HG03280 (cell line): ENCODE measurements at regions not wholly inside any gene's neighbourhood (a gene's known extent, or its start where the extent isn't known, plus 50 kb on each side); places are given as distances from the start of the nearest gene placed in this dataset.
"Not testable (repeated sequence)": the region's sequence is repeated elsewhere in the genome, so short reads cannot be mapped to it uniquely, and the experiment has no call there.

Experiments
- ATAC-seq: cut with Tn5 transposase; IDR thresholded peaks from one replicate; pipeline ENCODE4 v1.9.1; 2021; ENCODE audit warnings: mild to moderate bottlenecking, moderate library complexity; ENCODE audit not compliant: unreplicated experiment

DNA sequence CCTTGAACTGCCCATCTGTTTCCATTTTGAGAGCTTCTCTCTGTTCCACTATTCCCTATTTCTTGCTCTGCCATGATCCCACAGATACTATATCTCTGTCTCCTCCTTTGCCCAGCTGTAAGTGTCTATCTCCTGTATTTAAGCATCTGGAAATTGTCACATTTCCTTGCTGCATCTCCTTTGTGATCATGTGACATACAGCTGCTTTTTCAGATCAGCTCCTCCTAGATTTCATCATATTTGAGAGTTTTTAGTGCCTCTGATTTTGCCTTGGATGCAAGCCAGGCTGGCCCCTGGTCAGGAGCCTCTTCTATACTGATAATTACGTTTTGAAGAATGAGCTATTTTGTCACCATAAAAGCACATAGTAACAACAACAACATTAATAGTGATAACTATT lies 131.7 kb upstream of the TNP1 start:
- ATAC-seq = no peak

DNA sequence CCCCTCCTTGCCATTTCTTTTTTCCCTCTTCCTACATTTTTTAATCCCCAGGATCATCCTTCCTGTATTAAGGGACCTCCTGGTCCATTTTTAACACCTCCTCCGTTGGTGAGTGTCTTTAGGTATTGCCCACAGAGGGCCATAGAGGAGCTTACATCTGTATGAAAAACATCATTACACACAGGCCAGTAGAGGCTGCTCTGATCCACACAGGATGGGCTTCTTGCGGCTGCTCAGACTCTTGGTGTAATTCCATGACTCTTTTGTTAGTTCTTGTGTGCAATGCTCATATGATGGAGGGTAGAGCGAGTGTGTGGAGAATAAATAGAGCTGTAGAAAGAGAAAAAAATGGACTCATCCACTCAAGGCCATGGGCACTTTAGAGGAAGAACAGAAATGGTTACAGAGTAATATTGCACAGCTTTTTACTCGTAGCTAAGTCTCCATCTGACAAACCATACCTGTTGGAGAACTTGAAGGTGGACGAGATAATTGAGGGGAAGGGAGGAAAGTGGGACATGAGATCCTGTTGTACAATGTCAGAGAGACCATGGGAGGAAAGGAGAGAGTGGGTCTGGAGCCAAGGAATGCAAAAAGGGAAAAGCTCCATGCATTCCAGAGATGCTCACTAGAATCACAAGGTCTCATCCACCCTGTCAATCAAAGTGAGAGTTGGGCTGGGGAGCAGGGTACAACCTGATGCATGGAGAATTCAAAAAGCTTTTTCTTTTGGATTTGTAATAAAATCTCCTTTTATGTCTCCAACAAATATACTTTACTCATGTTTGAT lies 129.7 kb upstream of the TNP1 start:
- ATAC-seq = no peak

- no peak for ATAC-seq
These were observed 127.5 kb upstream of the TNP1 start for GRCh38 chr2:216987252-216987821.

DNA sequence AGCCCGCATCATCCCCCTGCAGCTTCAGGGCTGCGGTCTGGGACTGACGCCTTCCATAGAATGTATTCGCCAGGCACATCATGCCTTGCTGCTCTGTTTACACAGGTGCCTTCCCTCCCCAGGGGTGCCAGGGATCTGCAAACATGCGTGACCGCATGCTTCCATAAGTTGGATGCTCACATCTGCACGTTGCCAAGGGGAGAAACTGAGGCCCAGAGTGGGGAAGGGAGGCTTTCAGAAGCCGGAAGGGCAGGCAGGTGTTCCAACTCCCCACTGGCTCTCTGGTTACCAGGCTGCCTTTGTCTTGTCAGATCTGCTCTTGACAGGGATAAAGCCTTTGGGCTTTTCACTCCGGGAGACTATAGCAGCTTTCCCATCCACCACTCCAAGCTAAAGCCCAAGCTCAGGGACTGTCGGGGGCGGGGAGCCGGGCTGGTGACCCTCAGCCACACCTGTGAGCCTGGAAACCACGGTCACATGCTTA lies 125.8 kb upstream of the TNP1 start:
- ATAC-seq = no peak

- ATAC-seq = no peak
These were observed 125.1 kb upstream of the TNP1 start for GRCh38 chr2:216984937-216985336.

- not testable (repeated sequence) for ATAC-seq
These were observed 122.1 kb upstream of the TNP1 start for GRCh38 chr2:216981951-216982350.

GRCh38 chr2:216980510-216980909 lies 120.6 kb upstream of the TNP1 start:
- not testable (repeated sequence) for ATAC-seq

DNA sequence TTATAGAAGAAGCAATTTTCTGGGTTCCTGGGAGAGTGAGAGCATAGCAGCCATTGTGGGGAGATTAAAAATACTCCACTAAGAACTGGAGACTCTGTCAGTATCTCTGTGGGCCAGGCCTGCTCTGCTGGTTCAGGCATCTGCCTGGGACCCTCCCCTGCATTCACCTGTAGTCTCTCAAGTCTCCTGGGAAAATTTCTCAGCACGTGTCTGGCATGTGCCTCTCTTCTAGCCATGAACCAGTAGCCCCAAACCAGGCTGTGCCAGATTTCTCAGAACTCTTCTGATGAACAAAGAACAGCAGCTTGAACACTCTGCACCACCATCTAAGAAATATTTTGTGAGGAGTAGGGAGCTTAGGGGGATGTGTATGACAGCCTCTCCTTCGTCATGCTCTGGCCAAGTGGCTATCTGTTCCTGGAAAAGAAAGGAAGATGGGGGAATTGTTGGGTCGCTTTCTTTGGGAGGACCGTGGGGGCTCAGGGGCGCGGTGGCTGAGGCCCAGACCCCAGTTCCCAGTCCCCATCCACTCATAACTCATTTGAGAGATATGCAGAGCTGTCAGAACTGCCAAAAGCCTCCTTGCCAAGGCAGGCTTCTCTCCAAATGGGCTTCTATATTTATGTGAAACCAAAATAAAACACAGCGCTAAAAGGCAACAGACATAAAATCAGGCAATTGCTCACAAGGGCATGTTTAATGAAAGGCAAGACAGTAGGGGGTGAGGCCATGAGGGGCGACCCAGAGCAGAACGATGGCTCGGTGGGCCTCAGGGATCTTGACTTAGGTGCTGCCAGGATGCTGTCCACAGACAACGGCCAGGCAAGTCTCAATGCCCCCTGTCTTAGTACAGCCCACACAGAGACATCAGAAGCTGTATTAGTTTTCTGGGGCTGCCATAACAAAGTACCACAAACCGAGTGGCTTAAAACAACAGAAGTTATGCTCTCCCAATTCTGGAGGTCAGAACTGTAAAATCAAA lies 114.7 kb upstream of the TNP1 start:
- no peak for ATAC-seq

- ATAC-seq = no peak
These were observed 111.7 kb upstream of the TNP1 start for GRCh38 chr2:216971593-216971992.

GRCh38 chr2:216970359-216970915 lies 110.6 kb upstream of the TNP1 start:
- no peak for ATAC-seq

DNA sequence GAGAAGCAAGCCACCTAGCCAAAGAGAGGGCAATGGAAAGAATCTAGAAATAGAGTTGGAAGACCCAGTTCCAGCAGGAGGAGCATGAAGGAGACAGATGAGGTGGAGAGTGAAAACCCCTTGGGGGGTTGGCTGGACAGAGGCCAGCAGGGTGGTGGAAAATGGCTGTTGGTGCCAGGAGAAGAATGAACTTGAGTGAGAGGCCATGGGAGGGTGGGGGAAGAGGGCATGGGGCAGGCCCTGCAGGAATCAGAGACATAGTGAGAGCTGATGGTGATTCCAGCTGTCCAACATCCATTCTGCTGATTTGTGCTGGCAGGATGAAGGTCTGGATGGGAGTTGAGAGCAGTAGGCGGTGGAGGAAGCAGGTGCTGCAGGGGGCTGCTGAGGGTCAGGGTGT lies 108.0 kb upstream of the TNP1 start:
- ATAC-seq = no peak

GRCh38 chr2:216960671-216961268 lies 100.9 kb upstream of the TNP1 start:
- ATAC-seq = no peak

- ATAC-seq = no peak
These were observed 99.6 kb upstream of the TNP1 start for GRCh38 chr2:216959433-216959832.

DNA sequence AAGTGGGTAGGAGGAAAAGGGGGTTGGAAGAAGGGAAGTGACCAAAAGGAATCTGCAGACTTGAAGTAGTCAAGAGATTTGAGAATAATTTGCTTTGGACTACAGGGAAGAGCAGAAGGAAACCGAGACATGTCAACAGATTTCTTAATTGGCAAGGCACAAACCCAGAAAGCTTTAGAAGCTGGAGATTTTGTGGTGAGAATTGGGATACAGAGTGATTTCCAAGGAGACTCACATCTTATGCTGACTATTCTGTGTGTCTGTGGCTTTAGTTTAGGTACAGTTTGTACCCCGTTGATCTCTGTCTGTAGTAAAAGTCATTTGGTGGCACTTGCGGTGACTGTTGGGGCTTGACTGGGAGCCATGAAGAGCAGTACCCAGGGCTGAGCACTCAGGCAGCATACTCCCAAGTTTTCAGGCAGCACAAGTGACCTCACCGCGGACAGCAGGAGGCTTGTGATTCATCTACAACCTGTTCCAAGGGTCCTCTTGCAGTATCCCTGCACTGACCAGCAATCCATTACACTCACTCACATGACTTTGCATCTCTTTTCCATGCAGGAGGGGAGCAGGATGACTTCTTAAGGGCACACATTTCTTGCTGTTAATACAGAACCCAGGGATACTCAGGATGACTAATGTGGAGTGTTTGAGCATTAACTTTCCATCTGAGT lies 97.1 kb upstream of the TNP1 start:
- ATAC-seq = no peak

DNA sequence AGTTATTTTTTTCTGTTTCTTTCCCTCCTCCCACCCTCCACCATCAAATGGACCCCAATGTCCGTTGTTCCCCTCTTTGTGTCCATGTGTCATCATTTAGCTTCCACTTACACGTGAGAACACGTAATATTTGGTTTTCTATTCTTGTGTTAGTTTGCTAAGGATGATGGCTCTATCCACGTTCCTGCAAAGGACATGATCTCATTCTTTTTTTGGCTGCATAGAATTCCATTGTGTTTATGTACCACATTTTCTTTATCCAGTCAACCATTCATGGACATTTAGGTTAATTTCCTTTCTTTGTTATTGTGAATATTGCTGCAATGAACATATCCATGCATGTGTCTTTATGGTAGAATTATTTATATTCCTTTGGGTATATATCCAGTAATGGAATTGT lies 91.3 kb upstream of the TNP1 start:
- no peak for ATAC-seq

GRCh38 chr2:216950547-216950946 lies 90.7 kb upstream of the TNP1 start:
- no peak for ATAC-seq

DNA sequence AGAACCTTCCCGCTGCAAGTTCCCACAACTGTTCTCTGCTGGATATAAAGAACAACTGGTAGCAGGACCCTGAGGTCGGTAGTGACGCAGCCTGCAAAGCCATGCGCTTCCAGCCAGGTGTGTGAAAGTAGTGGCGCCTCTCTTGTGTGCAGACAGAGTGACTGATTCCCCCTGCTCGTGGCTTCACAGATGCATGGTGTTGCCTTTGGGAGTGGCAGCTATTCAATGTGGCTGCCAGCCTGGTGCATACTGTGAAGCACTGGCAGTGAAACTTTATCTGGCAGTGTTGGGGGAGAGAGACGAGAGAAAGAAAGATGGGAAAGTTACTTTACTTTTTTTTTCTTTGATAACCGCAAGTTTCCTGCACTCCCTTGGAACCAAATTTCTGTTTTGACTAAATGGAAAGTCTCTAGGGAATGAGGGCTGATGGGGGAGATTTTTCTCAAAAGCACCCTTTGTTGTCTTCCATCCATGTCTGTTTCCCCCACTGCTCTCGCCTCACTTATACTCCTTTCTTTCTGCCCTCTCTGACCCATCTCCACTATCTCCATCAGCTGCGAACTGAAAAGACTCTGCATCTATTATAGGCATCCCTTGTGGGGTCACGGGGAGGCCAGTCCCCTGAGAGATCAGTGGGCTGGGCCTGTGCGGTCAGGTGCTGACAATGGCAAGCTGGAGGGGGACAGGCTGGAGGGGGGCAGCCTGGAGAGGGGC lies 90.0 kb upstream of the TNP1 start:
- ATAC-seq = no peak

GRCh38 chr2:216947055-216947454 lies 87.2 kb upstream of the TNP1 start:
- ATAC-seq = no peak

DNA sequence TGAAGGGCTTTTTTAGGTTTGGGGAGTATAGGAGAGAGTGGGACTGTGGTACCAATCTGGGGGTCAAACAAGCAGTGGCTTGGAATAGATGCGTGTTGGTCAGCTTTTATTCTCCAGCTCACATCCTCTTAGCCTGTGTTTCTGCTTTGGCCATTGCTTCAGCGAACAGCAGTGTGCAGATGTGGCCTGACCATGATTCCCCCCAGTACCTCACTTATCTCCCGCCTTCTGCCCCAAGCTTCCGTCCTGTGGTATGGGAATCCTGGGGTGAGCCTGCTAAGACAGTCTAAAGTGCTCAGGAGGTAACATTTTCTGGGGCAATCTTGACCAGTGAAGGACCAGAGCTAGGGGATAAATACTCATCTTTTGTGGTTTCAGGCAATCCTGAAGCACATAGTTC lies 84.9 kb upstream of the TNP1 start:
- no peak for ATAC-seq

DNA sequence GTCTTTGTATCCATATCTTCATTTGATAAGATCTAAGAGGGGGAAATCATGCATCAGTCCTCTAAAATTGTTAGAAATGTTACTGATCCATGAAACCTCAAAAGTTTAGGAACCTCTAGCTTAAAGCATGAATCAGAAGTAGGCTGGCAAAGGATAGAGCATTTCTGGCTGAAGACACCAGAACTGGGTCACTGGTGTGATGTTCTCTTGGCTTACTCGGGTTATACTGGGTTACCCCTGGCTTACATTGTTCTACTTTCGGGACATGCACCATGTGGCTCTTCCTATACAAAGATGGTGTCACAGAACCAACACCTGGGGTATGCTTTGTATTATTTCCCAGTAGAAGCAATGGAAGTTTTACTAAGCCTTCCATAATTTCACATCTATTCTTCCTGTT lies 83.2 kb upstream of the TNP1 start:
- no peak for ATAC-seq
